BJ (cell line): ENCODE measurements at regions not wholly inside any gene's neighbourhood (a gene's known extent, or its start where the extent isn't known, plus 50 kb on each side); places are given as distances from the start of the nearest gene placed in this dataset.
A peak's percentile ranks its signal among the peaks of the same experiment; 100 is the strongest.

Experiments
- CTCF ChIA-PET: fragments of 350-600 bp; formaldehyde crosslinking; extraction: SDS; loops from one replicate; lab custom pipeline; 2021; ENCODE audit warnings: antibody characterized with exemption, inconsistent platforms; lab: Yijun Ruan, JAX
- POLR2A ChIA-PET: fragments of 300-600 bp; sonication (Branson Sonifier 250); formaldehyde crosslinking; extraction: SDS; loops from one replicate; lab custom pipeline; 2021; ENCODE audit warnings: antibody characterized with exemption; lab: Charles Lee
- DNase-seq: peaks from one replicate; pipeline ENCODE4 v3.0.0-alpha.2; 2011; ENCODE audit warnings: low read depth
- H3K27me3 ChIP-seq: 2 replicates; pipeline ENCODE4 v1.6.0; 2011; ENCODE audit warnings: low read length; ENCODE audit not compliant: control insufficient read depth, insufficient read depth
- H3K36me3 ChIP-seq: 2 replicates; pipeline ENCODE4 v1.5.1; 2011; ENCODE audit warnings: low read length; ENCODE audit not compliant: control insufficient read depth, insufficient read depth
- H3K4me3 ChIP-seq: 2 replicates; pipeline ENCODE4 v1.5.1; 2011; ENCODE audit warnings: low read depth, mild to moderate bottlenecking, control low read depth, low read length
- TF ChIP-seq, protein P1 (sequence below): IDR thresholded peaks from 2 replicates; pipeline ENCODE4 v1.5.1; 2011; ENCODE audit warnings: low read depth, mild to moderate bottlenecking, control low read depth, inconsistent platforms, low read length, moderate library complexity; ENCODE audit not compliant: insufficient read depth

DNA sequence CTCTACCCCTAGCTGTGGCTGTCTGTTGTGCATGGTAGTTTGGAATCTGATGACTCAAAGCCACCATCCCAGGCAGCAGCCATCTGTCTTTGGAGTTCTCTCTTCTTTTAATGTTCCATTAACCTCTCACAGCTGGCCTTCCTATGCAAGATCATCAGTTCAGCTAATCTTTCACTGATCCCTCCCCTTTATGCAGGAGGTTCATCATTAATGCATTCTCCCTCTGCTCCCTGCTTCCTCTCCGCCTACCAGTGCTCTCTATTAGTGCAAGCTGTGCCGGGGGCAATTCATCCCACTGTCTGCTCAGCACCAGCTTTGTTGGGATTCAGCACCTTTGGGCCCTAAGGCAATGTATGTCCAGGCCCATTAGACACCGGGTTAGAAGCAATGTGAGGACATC lies 413.0 kb upstream of the LRRC4C start:
- POLR2A ChIA-PET, result no interaction called here
- no peak for DNase-seq
- Histone ChIP-seq H3K27me3 (no peaks in the 10 kb centered on the region), H3K36me3 (no peaks in the 10 kb centered on the region), H3K4me3 (no peak overlapping the region)
- CTCF ChIA-PET, result no interaction called here
- TF ChIP-seq, protein P1, sequence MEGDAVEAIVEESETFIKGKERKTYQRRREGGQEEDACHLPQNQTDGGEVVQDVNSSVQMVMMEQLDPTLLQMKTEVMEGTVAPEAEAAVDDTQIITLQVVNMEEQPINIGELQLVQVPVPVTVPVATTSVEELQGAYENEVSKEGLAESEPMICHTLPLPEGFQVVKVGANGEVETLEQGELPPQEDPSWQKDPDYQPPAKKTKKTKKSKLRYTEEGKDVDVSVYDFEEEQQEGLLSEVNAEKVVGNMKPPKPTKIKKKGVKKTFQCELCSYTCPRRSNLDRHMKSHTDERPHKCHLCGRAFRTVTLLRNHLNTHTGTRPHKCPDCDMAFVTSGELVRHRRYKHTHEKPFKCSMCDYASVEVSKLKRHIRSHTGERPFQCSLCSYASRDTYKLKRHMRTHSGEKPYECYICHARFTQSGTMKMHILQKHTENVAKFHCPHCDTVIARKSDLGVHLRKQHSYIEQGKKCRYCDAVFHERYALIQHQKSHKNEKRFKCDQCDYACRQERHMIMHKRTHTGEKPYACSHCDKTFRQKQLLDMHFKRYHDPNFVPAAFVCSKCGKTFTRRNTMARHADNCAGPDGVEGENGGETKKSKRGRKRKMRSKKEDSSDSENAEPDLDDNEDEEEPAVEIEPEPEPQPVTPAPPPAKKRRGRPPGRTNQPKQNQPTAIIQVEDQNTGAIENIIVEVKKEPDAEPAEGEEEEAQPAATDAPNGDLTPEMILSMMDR, result no peak

DNA sequence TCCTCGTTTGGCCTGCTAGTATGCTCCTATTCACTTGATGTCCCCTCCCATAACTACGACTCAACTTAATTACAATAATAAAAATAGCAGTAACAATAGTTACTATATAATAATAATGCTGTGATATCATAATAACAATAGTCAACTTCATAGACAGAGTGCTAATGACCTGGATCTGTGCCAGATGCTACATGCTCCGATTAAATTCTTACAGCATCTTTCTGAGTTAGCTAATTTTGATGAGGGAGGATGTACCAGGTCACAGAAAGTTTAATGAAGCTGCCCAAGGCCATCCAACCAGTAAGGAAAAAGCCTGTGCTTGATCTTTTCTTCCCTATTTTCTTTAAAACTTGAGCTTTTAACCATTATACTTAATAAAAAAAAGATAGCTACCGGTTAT lies 413.4 kb upstream of the LRRC4C start:
- ChIA-PET CTCF (no interaction called here), POLR2A (no interaction called here)
- DNase-seq, result no peak
- no peak overlapping the region for H3K4me3 ChIP-seq
- TF ChIP-seq, protein P1, result no peak
- H3K27me3 ChIP-seq, result no peaks in the 10 kb centered on the region
- no peaks in the 10 kb centered on the region for H3K36me3 ChIP-seq

DNA sequence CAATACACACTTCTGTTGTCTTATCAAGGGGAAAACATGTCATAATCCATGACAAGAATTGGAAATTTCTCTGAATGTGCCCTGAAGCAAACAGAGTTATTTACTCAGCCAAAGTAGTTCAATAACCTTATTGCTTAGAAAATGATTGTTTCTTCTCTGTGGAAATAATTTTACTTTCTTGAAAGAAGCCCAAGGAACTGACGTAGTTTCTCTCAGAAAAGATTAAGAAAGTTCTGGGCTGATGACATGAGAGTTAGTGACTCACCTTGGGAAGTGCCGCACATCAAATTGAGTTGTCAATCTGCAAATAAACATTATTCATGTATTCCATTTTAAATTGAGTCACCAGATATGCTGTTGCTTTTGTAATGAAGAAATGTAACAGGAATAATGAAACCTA lies 418.6 kb upstream of the LRRC4C start:
- ChIA-PET POLR2A (no interaction called here), CTCF (no interaction called here)
- Histone ChIP-seq H3K36me3 (no peaks in the 10 kb centered on the region), H3K27me3 (no peaks in the 10 kb centered on the region), H3K4me3 (no peak overlapping the region)
- DNase-seq, result no peak
- TF ChIP-seq, protein P1, result no peak

DNA sequence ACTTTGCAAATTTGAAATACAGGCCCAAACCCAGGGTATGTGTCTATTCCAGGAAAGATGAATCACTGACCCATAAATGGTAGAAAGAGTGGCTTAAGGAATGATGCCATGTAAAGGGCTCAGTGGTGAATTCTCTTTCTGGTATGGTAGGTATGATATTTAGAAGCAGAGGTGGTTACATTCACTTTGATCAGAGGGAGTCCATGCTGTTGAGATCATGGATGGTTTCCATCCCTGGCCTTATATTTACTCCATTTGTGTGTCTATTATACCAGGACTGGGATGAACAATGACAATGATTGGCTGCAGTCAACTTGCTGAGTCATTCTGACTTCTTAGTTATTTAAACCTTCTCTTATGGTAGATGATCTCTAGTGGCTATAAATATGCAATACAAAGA lies 419.8 kb upstream of the LRRC4C start:
- CTCF ChIA-PET, result no interaction called here

DNA sequence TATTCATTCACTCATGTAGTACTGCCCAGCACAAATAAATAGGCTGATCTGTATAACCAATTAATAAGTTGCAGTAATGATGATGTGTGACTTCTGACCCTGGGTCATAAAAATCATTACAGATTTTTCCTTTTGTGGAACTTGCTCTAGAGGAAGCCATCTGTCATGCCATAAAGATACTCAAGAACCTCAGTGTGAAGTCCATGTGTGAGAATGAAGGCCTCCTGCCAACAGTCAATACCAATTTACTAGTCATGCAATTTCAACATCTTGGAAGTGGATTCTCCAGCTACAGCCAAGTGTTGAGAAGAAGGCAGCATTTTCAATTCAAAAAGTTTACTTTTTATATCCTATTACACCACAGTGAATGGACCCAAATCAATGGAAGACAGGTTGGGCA lies 435.6 kb upstream of the LRRC4C start:
- Histone ChIP-seq H3K4me3 (no peak overlapping the region), H3K36me3 (no peaks in the 10 kb centered on the region), H3K27me3 (no peaks in the 10 kb centered on the region)
- TF ChIP-seq, protein P1, result no peak
- POLR2A ChIA-PET, result no interaction called here
- no peak for DNase-seq
- CTCF ChIA-PET, result no interaction called here

More for the DNA sequence above, 419.8 kb upstream of the LRRC4C start:
- Histone ChIP-seq H3K36me3 (no peaks in the 10 kb centered on the region), H3K4me3 (no peak overlapping the region), H3K27me3 (no peaks in the 10 kb centered on the region)
- POLR2A ChIA-PET, result no interaction called here
- TF ChIP-seq, protein P1, result no peak
- DNase-seq, result peak; percentile 66
